Astrocyte of the cerebellum (primary cell): ENCODE measurements at regions not wholly inside any gene's neighbourhood (a gene's known extent, or its start where the extent isn't known, plus 50 kb on each side); places are given as distances from the start of the nearest gene placed in this dataset.

Experiments used
- DNase-seq: peaks from one replicate; pipeline ENCODE4 v3.0.0-alpha.2; 2011; ENCODE audit warnings: low read depth
- H3K4me3 ChIP-seq: 2 replicates; pipeline ENCODE4 v1.5.1; 2011; ENCODE audit warnings: mild to moderate bottlenecking, low read depth, low read length, moderate library complexity
- CTCF ChIP-seq: IDR thresholded peaks from 2 replicates; pipeline ENCODE4 v1.5.1; 2012; ENCODE audit warnings: low read length, low read depth, moderate library complexity, mild to moderate bottlenecking; ENCODE audit errors: missing control alignments
- in situ Hi-C: cut with HindIII; loops from 2 replicates; pipeline ENCODE4 v1.10.0; 2017; ENCODE audit warnings: low sequenced_read_pairs

- no peak for DNase-seq
- no peak overlapping the region for H3K4me3 ChIP-seq
- no peak for TF ChIP-seq CTCF
- in situ Hi-C loops: no loop called here
These were observed 1330.2 kb upstream of the TENM4 start for GRCh38 chr11:80771017-80771416.

- in situ Hi-C loops: no loop called here
These were observed 1318.0 kb upstream of the TENM4 start for GRCh38 chr11:80758787-80759186.

GRCh38 chr11:80748207-80748925 lies 1307.5 kb upstream of the TENM4 start:
- TF ChIP-seq CTCF: no peak
- no peak overlapping the region for H3K4me3 ChIP-seq
- DNase-seq: no peak
- in situ Hi-C loops: no loop called here

More at GRCh38 chr11:80758787-80759186, 1318.0 kb upstream of the TENM4 start:
- DNase-seq: no peak
- TF ChIP-seq CTCF: no peak
- H3K4me3 ChIP-seq: no peak overlapping the region

- no peak for DNase-seq
- no peak for TF ChIP-seq CTCF
- in situ Hi-C loops: no loop called here
- no peak overlapping the region for H3K4me3 ChIP-seq
These were observed 1305.5 kb upstream of the TENM4 start for GRCh38 chr11:80746300-80746699.

GRCh38 chr11:80745416-80745815 lies 1304.6 kb upstream of the TENM4 start:
- DNase-seq: no peak
- no peak overlapping the region for H3K4me3 ChIP-seq
- no peak for TF ChIP-seq CTCF
- in situ Hi-C loops: no loop called here

GRCh38 chr11:80733790-80734189 lies 1293.0 kb upstream of the TENM4 start:
- DNase-seq: no peak
- no peak for TF ChIP-seq CTCF
- no peak overlapping the region for H3K4me3 ChIP-seq
- in situ Hi-C loops: no loop called here

- DNase-seq: no peak
- no peak overlapping the region for H3K4me3 ChIP-seq
- no peak for TF ChIP-seq CTCF
- in situ Hi-C loops: no loop called here
These were observed 1292.5 kb upstream of the TENM4 start for GRCh38 chr11:80733361-80733760.
